MM.1S (cell line): ENCODE measurements at regions not wholly inside any gene's neighbourhood (a gene's known extent, or its start where the extent isn't known, plus 50 kb on each side); places are given as distances from the start of the nearest gene placed in this dataset.

Source experiments
- DNase-seq: peaks from one replicate; pipeline ENCODE4 v3.0.0-alpha.2; 2015
- H2AFZ ChIP-seq: fragments of 300-600 bp; sonication (generic); 2 replicates; pipeline ENCODE4 v1.6.0; 2016; ENCODE audit warnings: antibody characterized with exemption, low read length
- H3F3A ChIP-seq: fragments of 300-600 bp; sonication (generic); 2 replicates; pipeline ENCODE4 v1.6.1; 2016; ENCODE audit warnings: mild to moderate bottlenecking, antibody characterized with exemption, low read length, moderate library complexity, mixed read lengths; ENCODE audit not compliant: insufficient read depth
- H3K27ac ChIP-seq: fragments of 300-600 bp; sonication (generic); 2 replicates; pipeline ENCODE4 v1.5.1; 2016; ENCODE audit warnings: mild to moderate bottlenecking, low read length
- H3K27me3 ChIP-seq: fragments of 300-600 bp; sonication (generic); replicated peaks from 2 replicates; pipeline ENCODE4 v1.6.0; 2016; ENCODE audit warnings: low read length; ENCODE audit not compliant: insufficient read depth
- H3K36me3 ChIP-seq: fragments of 300-600 bp; sonication (generic); replicated peaks from 2 replicates; pipeline ENCODE4 v1.6.1; 2016; ENCODE audit warnings: mild to moderate bottlenecking, low read length, mixed read lengths; ENCODE audit not compliant: insufficient read depth
- H3K4me1 ChIP-seq: fragments of 300-600 bp; sonication (generic); 2 replicates; pipeline ENCODE4 v1.6.1; 2016; ENCODE audit warnings: low read length, mixed read lengths
- H3K4me2 ChIP-seq: fragments of 300-600 bp; sonication (generic); 2 replicates; pipeline ENCODE4 v1.6.0; 2016; ENCODE audit warnings: low read depth, low read length
- H3K4me3 ChIP-seq: fragments of 300-600 bp; sonication (generic); 2 replicates; pipeline ENCODE4 v1.5.1; 2016; ENCODE audit warnings: low read length, mixed read lengths
- H3K79me2 ChIP-seq: fragments of 300-600 bp; sonication (generic); 2 replicates; pipeline ENCODE4 v1.6.1; 2016; ENCODE audit warnings: mixed run types, low read length, mixed read lengths
- H3K9ac ChIP-seq: fragments of 300-600 bp; sonication (generic); 2 replicates; pipeline ENCODE4 v1.6.1; 2016; ENCODE audit warnings: low read length, mixed read lengths
- H3K9me2 ChIP-seq: fragments of 300-600 bp; sonication (generic); replicated peaks from 2 replicates; pipeline ENCODE4 v1.6.1; 2016; ENCODE audit warnings: mild to moderate bottlenecking, low read length, mixed read lengths; ENCODE audit not compliant: insufficient read depth
- H3K9me3 ChIP-seq: fragments of 300-600 bp; sonication (generic); replicated peaks from 2 replicates; pipeline ENCODE4 v1.6.1; 2016; ENCODE audit warnings: mild to moderate bottlenecking, low read length, mixed read lengths; ENCODE audit not compliant: insufficient read depth
- H4K20me1 ChIP-seq: fragments of 300-600 bp; sonication (generic); 2 replicates; pipeline ENCODE4 v1.6.1; 2016; ENCODE audit warnings: mild to moderate bottlenecking, low read length, moderate library complexity, mixed read lengths; ENCODE audit not compliant: insufficient read depth
- EZH2 ChIP-seq: fragments of 300-600 bp; sonication (generic); optimal IDR thresholded peaks from 2 replicates; pipeline ENCODE3; 2017; ENCODE audit warnings: low read depth, mild to moderate bottlenecking, antibody characterized with exemption, low read length, mixed read lengths
- EZH2phosphoT487 ChIP-seq: fragments of 300-600 bp; sonication (generic); IDR thresholded peaks from 2 replicates; pipeline ENCODE4 v1.6.1; 2018; ENCODE audit warnings: antibody characterized with exemption, low read length
- TF ChIP-seq, protein P1 (sequence below): fragments of 300-600 bp; sonication (generic); IDR thresholded peaks from 2 replicates; pipeline ENCODE4 v1.5.1; 2016; ENCODE audit warnings: antibody characterized with exemption, low read length, mixed read lengths

DNA sequence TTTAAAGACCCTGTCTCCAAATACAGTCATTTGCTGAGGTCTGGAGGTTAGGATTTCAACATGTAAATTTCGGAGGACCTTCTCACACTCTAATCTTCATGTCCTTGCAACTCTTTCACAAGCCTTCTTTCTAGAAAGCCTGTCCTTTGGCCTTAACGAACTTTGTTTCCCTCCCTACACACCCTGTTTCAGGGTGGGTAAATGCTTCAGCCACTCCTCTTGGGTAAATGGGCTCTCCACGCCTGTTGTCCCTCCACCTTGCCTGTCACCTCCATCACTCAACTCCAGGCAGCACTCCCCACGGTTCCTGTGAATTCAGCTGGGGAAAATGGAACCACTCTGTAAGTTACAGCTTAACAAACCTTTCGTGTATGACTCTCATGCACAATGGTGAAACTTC, 84.0 kb upstream of the COG2 start:
- Histone ChIP-seq H3K4me3 (no peak overlapping the region), H3K27me3 (no peaks in the 10 kb centered on the region), H3F3A (no peaks in the 10 kb centered on the region), H3K4me1 (no peaks in the 10 kb centered on the region), H3K36me3 (no peaks in the 10 kb centered on the region), H3K9me3 (no peaks in the 10 kb centered on the region), H3K27ac (no peak overlapping the region), H3K9me2 (no peaks in the 10 kb centered on the region), H3K9ac (no peak overlapping the region), H3K79me2 (no peaks in the 10 kb centered on the region), H3K4me2 (no peak overlapping the region), H4K20me1 (no peaks in the 10 kb centered on the region), H2AFZ (no peak overlapping the region)
- DNase-seq, result no peak
- TF ChIP-seq, protein P1, sequence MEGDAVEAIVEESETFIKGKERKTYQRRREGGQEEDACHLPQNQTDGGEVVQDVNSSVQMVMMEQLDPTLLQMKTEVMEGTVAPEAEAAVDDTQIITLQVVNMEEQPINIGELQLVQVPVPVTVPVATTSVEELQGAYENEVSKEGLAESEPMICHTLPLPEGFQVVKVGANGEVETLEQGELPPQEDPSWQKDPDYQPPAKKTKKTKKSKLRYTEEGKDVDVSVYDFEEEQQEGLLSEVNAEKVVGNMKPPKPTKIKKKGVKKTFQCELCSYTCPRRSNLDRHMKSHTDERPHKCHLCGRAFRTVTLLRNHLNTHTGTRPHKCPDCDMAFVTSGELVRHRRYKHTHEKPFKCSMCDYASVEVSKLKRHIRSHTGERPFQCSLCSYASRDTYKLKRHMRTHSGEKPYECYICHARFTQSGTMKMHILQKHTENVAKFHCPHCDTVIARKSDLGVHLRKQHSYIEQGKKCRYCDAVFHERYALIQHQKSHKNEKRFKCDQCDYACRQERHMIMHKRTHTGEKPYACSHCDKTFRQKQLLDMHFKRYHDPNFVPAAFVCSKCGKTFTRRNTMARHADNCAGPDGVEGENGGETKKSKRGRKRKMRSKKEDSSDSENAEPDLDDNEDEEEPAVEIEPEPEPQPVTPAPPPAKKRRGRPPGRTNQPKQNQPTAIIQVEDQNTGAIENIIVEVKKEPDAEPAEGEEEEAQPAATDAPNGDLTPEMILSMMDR, result no peak
- no peak for TF ChIP-seq EZH2
- TF ChIP-seq EZH2phosphoT487, result no peak

DNA sequence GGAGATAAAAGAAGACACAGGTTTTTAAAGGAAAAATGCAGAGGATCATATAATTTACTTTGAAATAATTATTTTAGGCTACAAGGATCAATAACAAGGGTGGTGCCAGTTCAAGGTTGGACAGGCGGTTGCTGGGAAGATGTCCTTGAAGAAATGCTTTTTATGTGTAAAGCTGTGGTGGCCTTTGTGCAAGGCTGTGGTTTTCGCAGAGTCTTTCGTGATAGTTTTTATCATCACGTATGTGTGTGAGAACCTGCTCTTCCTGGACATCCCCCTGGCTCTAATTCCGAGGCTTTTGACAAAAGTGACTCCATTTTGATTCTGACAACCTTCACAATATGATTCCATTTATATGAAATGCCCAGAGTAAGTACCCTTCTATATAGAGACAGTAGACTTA, 85.8 kb upstream of the COG2 start:
- Histone ChIP-seq H3K36me3 (no peaks in the 10 kb centered on the region), H3K27ac (no peak overlapping the region), H3K9ac (no peak overlapping the region), H3F3A (no peaks in the 10 kb centered on the region), H3K9me3 (no peaks in the 10 kb centered on the region), H3K9me2 (no peaks in the 10 kb centered on the region), H3K27me3 (no peaks in the 10 kb centered on the region), H3K4me1 (no peaks in the 10 kb centered on the region), H3K4me3 (no peak overlapping the region), H3K4me2 (no peak overlapping the region), H4K20me1 (no peaks in the 10 kb centered on the region), H2AFZ (no peak overlapping the region), H3K79me2 (no peaks in the 10 kb centered on the region)
- TF ChIP-seq, protein P1, result no peak
- TF ChIP-seq EZH2phosphoT487 (no peak), EZH2 (no peak)
- no peak for DNase-seq

GRCh38 chr1:230555814-230556213, 86.5 kb upstream of the COG2 start:
- TF ChIP-seq EZH2 (no peak), EZH2phosphoT487 (no peak)
- TF ChIP-seq, protein P1, result no peak
- H3K9me2 ChIP-seq, result no peaks in the 10 kb centered on the region

More at GRCh38 chr1:230555814-230556213, 86.5 kb upstream of the COG2 start:
- Histone ChIP-seq H2AFZ (no peak overlapping the region), H3K79me2 (no peaks in the 10 kb centered on the region), H3K4me1 (no peaks in the 10 kb centered on the region), H3F3A (no peaks in the 10 kb centered on the region), H3K4me3 (no peak overlapping the region), H3K27me3 (no peaks in the 10 kb centered on the region), H4K20me1 (no peaks in the 10 kb centered on the region), H3K9me3 (no peaks in the 10 kb centered on the region), H3K9ac (no peak overlapping the region), H3K36me3 (no peaks in the 10 kb centered on the region), H3K4me2 (no peak overlapping the region), H3K27ac (no peak overlapping the region)
- DNase-seq, result no peak
